Smooth muscle cell (in vitro differentiated cells): ENCODE measurements at regions not wholly inside any gene's neighbourhood (a gene's known extent, or its start where the extent isn't known, plus 50 kb on each side); places are given as distances from the start of the nearest gene placed in this dataset.

Experiments used
- DNase-seq: peaks from one replicate; lab custom pipeline; 2025; ENCODE audit not compliant: unreplicated experiment; lab: John Stamatoyannopoulos, UW
- H2AFZ ChIP-seq: fragments of 200-600 bp; sonication (generic); 2 replicates; pipeline ENCODE4 v1.6.0; 2016; ENCODE audit warnings: antibody characterized with exemption, low read depth, mild to moderate bottlenecking
- H3F3A ChIP-seq: fragments of 200-600 bp; sonication (generic); 2 replicates; pipeline ENCODE4 v1.6.0; 2017; ENCODE audit warnings: antibody characterized with exemption, low read depth
- H3K27ac ChIP-seq: fragments of 200-600 bp; sonication (generic); 2 replicates; pipeline ENCODE4 v1.5.1; 2016; ENCODE audit warnings: low read depth, mild to moderate bottlenecking
- H3K27me3 ChIP-seq: fragments of 200-600 bp; sonication (generic); 2 replicates; pipeline ENCODE4 v1.6.1; 2016; ENCODE audit warnings: low read depth, mild to moderate bottlenecking
- H3K36me3 ChIP-seq: fragments of 200-600 bp; sonication (generic); 2 replicates; pipeline ENCODE4 v1.5.1; 2016; ENCODE audit warnings: low read depth
- H3K4me1 ChIP-seq: fragments of 200-600 bp; sonication (generic); 2 replicates; pipeline ENCODE4 v1.5.1; 2016; ENCODE audit warnings: low read depth
- H3K4me2 ChIP-seq: fragments of 200-600 bp; sonication (generic); 2 replicates; pipeline ENCODE4 v1.6.0; 2016; ENCODE audit warnings: mild to moderate bottlenecking
- H3K4me3 ChIP-seq: fragments of 200-600 bp; sonication (generic); 2 replicates; pipeline ENCODE4 v1.5.1; 2016; ENCODE audit warnings: mild to moderate bottlenecking
- H3K79me2 ChIP-seq: fragments of 200-600 bp; sonication (generic); 2 replicates; pipeline ENCODE4 v1.6.0; 2016; ENCODE audit warnings: low read depth, mild to moderate bottlenecking
- H3K9ac ChIP-seq: fragments of 200-600 bp; sonication (generic); 2 replicates; pipeline ENCODE4 v1.6.0; 2016; ENCODE audit warnings: low read depth
- H3K9me3 ChIP-seq: fragments of 200-600 bp; sonication (generic); replicated peaks from 2 replicates; pipeline ENCODE4 v1.5.1; 2016; ENCODE audit warnings: low read depth
- H4K20me1 ChIP-seq: fragments of 200-600 bp; sonication (generic); 2 replicates; pipeline ENCODE4 v1.6.0; 2016; ENCODE audit warnings: low read depth
- WGBS: methylation state at CpG from one replicate; pipeline ENCODE4 v1.1.7; 2016; ENCODE audit warnings: low lambda C conversion rate; 5-methylcytosine and 5-hydroxymethylcytosine counted together
- TF ChIP-seq, protein P1 (sequence below): fragments of 200-600 bp; sonication (generic); IDR thresholded peaks from 2 replicates; pipeline ENCODE4 v1.5.1; 2017; ENCODE audit warnings: borderline replicate concordance, mild to moderate bottlenecking, antibody characterized with exemption; ENCODE audit not compliant: insufficient read depth, poor library complexity, severe bottlenecking

DNA sequence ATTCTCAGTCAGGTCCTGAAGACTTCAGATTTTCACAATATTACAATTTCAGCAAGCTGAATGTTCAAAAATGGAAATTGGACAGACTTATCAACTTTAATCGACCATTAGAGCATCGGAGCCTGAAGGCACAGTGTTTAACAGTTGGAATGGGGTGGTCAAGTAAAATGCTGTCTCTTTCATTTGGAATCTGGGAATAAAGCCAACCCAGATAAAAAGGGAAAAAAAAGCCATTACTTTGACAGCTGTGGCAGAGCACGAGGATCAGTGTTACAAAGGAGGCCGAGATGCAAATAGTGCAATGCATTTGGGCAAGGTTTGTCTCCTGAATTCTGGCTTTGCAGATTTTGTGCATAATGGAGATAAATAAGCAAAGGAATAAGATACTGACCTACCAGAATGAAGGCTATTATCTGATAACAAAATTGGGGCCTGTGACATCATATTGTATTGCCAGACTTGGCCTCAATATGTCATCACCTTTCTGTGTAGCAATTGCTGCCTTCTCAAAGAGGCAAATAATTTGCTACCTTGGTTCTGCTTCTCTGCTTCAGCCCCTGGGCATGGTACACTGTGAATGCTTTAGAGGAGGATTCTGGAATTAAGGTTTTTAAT, 277.5 kb upstream of the KLHL29 start:
- 74% methylated on average over 4 of the region's 4 CpGs for WGBS
- no peak overlapping the region for H3K9ac ChIP-seq
- no peaks in the 10 kb centered on the region for H3F3A ChIP-seq
- no peak overlapping the region for H2AFZ ChIP-seq
- no peaks in the 10 kb centered on the region for H3K79me2 ChIP-seq
- no peak overlapping the region for H3K4me3 ChIP-seq
- no peak overlapping the region for H3K4me2 ChIP-seq
- TF ChIP-seq, protein P1, sequence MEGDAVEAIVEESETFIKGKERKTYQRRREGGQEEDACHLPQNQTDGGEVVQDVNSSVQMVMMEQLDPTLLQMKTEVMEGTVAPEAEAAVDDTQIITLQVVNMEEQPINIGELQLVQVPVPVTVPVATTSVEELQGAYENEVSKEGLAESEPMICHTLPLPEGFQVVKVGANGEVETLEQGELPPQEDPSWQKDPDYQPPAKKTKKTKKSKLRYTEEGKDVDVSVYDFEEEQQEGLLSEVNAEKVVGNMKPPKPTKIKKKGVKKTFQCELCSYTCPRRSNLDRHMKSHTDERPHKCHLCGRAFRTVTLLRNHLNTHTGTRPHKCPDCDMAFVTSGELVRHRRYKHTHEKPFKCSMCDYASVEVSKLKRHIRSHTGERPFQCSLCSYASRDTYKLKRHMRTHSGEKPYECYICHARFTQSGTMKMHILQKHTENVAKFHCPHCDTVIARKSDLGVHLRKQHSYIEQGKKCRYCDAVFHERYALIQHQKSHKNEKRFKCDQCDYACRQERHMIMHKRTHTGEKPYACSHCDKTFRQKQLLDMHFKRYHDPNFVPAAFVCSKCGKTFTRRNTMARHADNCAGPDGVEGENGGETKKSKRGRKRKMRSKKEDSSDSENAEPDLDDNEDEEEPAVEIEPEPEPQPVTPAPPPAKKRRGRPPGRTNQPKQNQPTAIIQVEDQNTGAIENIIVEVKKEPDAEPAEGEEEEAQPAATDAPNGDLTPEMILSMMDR = no peak
- H3K4me1 ChIP-seq = no peaks in the 10 kb centered on the region
- H3K36me3 ChIP-seq = no peaks in the 10 kb centered on the region
- no peak overlapping the region for H3K27ac ChIP-seq
- H4K20me1 ChIP-seq = no peaks in the 10 kb centered on the region
- DNase-seq = no peak
- H3K9me3 ChIP-seq = no peaks in the 10 kb centered on the region
- no peaks in the 10 kb centered on the region for H3K27me3 ChIP-seq

DNA sequence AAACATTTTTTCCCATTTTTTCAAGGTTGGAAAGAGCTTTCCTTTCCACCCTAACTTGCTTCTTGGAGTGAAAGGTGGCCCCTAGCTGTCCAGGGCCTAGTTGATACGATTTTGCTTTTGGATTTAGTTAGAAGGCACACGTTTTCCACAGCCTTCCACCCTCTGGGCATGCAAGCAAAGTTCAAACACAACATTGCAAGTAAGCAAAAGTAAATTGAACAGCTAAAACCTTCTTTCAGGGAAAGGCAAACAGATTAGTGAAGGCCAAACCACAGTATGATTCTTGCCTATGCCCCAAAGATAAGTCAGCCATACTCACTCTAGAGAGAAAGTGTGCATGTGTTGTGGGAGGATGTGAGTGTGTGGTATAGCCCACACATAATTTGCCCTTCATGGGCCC, 273.7 kb upstream of the KLHL29 start:
- WGBS = 74% methylated on average over 2 of the region's 2 CpGs
- no peak for DNase-seq
- Histone ChIP-seq H3K4me3 (no peak overlapping the region), H3K36me3 (no peaks in the 10 kb centered on the region), H3K9me3 (no peaks in the 10 kb centered on the region), H3F3A (no peaks in the 10 kb centered on the region), H4K20me1 (no peaks in the 10 kb centered on the region), H3K4me1 (no peaks in the 10 kb centered on the region), H3K27ac (no peak overlapping the region), H3K27me3 (no peaks in the 10 kb centered on the region), H3K79me2 (no peaks in the 10 kb centered on the region), H3K4me2 (no peak overlapping the region), H2AFZ (no peak overlapping the region), H3K9ac (no peak overlapping the region)
- TF ChIP-seq, protein P1 = no peak

GRCh38 chr2:23112517-23112916, 272.5 kb upstream of the KLHL29 start:
- TF ChIP-seq, protein P1 = no peak
- Histone ChIP-seq H3K79me2 (no peaks in the 10 kb centered on the region), H3K27me3 (no peaks in the 10 kb centered on the region), H3K4me2 (no peak overlapping the region), H4K20me1 (no peaks in the 10 kb centered on the region), H3K9me3 (no peaks in the 10 kb centered on the region), H3K27ac (no peak overlapping the region), H3K4me3 (no peak overlapping the region), H3K9ac (no peak overlapping the region), H3K4me1 (no peaks in the 10 kb centered on the region), H3K36me3 (no peaks in the 10 kb centered on the region), H2AFZ (no peak overlapping the region), H3F3A (no peaks in the 10 kb centered on the region)
- no peak for DNase-seq
- whole genome bisulfite sequencing = 93% methylated on average over 6 of the region's 6 CpGs

GRCh38 chr2:23114299-23114698, 270.7 kb upstream of the KLHL29 start:
- no peaks in the 10 kb centered on the region for H4K20me1 ChIP-seq
- TF ChIP-seq, protein P1 = no peak
- H3K9me3 ChIP-seq = no peaks in the 10 kb centered on the region
- no peak overlapping the region for H3K4me3 ChIP-seq
- no peak overlapping the region for H3K9ac ChIP-seq
- no peaks in the 10 kb centered on the region for H3K79me2 ChIP-seq
- H2AFZ ChIP-seq = no peak overlapping the region
- H3K4me2 ChIP-seq = no peak overlapping the region
- H3K36me3 ChIP-seq = no peaks in the 10 kb centered on the region
- no peaks in the 10 kb centered on the region for H3K4me1 ChIP-seq
- whole genome bisulfite sequencing = 61% methylated on average over 1 of the region's 1 CpG
- DNase-seq = no peak
- H3K27ac ChIP-seq = no peak overlapping the region
- H3F3A ChIP-seq = no peaks in the 10 kb centered on the region
- H3K27me3 ChIP-seq = peaks cover 2% of the 10 kb centered on the region
